HK-2 (cell line): ENCODE measurements at regions not wholly inside any gene's neighbourhood (a gene's known extent, or its start where the extent isn't known, plus 50 kb on each side); places are given as distances from the start of the nearest gene placed in this dataset.
A peak's percentile ranks its signal among the peaks of the same experiment; 100 is the strongest.

ENCODE experiments used
- DNase-seq: peaks from one replicate; pipeline ENCODE4 v3.0.0-alpha.2; 2018; ENCODE audit not compliant: unreplicated experiment

DNA sequence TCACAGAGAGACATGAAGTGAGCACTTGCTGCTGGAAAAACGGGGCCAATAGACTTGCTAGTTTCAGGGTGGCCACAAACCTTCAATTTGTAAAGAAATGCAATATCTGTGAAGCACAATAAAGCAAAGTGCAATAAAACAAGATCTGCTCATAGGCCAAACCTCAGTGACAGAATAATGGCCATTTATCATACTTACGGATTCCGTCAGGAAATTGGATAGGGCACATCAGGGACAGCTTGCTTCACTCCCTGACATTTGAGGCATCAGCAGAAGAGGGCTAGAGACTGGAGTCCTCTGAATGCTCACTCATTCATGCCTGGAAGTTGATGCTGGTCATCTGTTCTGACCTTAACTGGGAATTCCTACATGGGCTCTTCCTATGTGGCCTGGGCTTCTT, 165.5 kb upstream of the OPRM1 start:
- no peak for DNase-seq

- no peak for DNase-seq
These were observed 166.1 kb upstream of the OPRM1 start for GRCh38 chr6:153872946-153873345.

DNA sequence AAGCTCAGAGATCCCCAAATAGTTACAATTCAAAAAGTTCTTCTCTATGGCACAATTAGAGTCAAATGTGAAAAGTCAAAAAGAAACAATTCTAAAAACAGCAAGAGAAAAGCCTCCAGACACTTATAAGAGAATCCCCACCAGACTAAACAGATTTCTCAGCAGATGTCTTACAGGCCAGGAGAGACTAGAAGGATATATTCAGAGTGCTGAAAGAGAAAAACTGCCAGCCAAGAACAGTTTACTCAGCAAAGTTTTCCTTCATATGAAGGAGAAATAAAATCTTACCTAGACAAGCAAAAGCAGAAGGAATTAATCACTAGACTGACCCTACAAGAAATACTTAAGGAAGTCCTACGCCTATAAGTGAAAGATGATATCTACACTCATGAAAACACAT, 176.1 kb upstream of the OPRM1 start:
- no peak for DNase-seq

DNA sequence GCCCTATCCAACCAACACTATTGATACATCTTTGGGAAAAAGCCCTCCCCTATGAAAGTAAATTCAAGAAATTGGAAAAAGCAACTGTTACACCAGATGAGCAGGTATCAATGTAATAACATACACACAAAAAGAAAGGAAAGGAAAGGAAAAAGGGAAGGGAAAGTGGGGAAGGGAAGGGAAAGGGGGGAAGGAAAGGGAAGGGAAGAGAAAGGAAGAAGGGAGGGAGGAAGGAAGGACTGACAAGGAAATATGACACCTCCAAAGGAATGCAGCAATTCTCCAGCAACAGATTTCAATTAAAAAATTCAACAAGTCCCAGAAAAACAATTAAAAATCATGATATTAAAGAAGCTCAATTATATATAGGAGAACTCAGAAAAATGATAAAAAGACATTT, 176.9 kb upstream of the OPRM1 start:
- no peak for DNase-seq

GRCh38 chr6:153858529-153858928, 180.5 kb upstream of the OPRM1 start:
- DNase-seq: no peak

GRCh38 chr6:153856929-153857376, 182.1 kb upstream of the OPRM1 start:
- DNase-seq: no peak

GRCh38 chr6:153852481-153852880, 186.6 kb upstream of the OPRM1 start:
- DNase-seq: no peak

DNA sequence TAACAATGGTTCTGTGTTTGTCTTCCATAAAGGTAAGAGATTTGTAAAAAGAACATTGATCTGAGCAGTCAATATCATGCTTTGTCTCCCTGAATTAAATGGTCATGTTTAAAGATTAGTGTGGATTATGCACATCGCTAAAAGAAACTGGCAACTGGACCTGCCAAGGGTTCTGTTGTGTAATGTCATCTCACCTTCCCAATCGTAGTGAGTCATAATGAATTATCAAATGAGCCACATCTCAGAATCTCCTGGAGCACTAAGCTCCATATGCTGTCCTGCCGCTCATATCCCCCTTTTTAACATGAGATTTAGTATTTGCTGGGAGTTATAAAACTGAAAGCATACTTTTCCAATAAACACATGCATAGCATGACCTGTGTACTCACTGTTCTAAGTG, 187.0 kb upstream of the OPRM1 start:
- no peak for DNase-seq

- DNase-seq: no peak
These were observed 189.8 kb upstream of the OPRM1 start for GRCh38 chr6:153849072-153849779.

DNA sequence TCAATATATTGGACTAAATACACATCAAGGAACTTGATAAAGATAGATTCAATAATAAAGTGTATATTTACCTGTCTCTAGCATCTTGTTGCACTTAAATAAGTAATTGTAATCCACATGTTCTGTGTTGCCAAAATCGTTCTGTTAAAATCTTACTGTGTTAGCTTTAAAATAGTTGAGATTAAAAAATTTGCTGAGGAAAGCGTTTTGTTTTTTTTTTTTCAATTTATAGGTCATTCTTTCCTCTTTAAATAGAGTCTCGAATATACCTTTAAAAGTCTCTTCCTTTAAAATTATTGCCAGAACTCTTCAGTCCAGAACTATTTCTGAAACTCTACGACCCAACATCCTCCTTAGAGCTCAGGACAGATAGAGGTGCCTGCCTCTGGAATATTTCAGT, 195.6 kb upstream of the OPRM1 start:
- DNase-seq: no peak

DNA sequence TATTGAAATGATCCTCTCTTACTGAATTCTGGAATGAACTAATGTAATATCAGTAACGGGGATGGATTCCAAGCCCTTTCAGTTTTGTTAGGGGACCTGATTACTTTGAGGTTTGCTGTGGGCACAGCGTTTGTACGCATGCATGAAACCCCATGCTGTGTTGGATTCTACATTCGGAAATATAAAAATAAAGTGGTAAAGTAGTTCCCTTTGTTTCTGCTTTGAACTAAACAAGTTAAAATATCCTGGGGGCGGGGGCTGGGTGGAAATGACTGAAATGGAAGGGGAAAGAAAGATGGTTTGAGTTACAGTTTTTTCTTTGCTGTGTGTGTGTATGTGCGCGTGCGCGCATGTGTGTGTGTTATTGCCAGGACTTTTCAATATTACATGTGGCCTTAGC, 196.5 kb upstream of the OPRM1 start:
- DNase-seq: no peak

DNA sequence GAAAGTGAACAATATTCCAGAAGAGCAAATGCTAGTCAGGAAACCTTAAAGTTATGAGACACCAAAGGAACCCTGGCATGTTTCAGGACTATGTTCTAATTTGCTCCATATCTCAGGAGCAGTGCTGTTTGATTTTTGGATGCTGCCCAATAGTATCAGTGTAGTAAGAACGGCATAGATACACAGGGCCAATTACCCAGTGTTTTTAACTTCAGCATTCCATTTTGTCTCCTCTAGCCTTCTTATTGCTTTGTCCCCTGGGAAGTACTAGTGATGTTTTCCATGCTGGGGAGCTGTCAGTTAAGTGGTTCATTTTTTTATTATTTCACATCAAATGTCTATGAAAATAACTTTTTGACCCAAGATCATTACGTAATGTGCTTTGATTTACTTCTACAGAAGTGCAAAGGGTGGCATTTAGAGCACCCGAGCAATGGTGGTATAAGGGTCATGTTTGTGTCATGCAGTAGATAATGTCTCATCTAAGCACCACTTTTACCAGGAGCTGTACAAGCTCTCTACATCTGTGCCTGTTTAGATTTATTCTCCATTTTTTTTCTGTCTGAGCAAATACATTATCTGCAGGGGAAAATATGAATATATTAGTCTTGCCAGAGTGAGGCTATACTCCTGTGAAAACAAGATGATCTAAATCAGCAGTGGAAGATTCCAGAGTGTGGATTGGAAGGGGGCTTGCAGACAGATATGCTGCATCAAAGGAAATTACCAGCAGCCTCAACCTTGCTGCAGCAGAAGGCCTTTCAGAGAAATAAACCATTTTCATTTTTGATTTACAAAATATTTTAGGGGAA, 198.8 kb upstream of the OPRM1 start:
- no peak for DNase-seq

DNA sequence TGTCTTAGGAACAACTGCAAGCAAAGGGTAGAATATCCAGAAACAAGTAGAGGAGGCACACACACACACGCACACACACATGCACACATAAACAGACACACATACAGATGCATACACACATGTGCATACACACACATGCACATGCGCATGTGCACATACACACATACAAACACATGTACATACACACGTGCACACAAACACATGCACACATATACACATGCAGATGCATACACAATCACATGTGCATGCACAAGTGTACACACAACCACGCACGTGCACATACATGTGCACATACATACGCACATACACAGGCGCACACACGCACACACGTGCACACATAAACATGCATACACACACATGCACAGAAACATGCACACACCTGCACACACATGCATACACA, 206.5 kb upstream of the OPRM1 start:
- DNase-seq: no peak

DNA sequence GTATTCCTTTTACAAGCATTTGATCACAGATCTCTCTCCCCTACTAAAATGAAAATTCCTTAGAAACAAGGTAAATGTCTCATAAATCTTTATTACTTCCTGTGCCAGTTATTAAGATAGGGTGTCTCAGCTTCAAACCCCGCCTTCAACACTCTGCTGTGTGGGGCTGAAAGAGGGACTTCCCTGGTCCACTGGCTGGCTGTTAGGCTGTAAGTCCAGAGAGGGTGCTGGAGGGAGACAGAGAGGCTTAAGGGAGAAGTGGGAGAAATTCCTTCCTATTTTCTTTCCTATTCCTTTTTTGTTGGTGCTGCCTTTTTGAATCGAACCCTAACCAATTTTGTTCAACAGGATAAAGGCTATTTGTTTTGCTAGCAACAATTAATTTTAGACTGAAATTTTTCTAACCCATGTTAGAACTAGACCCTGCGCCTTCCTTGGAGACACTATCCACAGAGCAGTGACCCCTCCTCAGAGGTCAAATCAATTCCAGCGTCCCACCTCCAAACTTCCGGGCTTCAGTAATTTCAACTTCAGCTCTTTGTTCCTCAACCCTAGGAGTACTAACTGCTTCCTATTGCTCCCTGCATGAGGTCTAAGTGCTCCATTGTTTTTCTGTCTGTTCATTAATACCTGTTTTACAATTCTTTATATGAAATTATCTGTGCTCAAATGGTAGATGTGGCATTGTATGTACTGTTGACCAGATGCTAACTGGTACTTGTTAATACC, 207.5 kb upstream of the OPRM1 start:
- DNase-seq: no peak

- DNase-seq: no peak
These were observed 221.9 kb upstream of the OPRM1 start for GRCh38 chr6:153817173-153817572.

DNA sequence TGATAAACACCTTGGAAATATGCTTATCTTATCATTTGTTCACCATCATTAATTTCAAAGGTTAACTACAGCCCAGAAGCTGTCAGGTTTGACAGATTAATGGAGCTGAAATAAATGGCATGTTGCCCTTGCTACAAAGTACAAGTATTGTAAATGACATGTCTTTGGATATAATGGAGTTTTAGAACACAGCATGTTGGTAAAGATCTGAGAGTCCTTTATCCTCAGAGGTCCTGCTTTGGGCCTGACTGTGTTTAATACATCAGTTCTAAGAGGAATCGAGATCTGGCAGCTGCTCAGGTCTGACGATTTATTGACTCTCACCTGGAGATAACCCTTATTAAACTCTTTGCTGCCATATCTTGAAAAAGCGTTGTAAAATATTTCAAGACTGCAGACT, 222.7 kb upstream of the OPRM1 start:
- DNase-seq: no peak

- no peak for DNase-seq
These were observed 224.9 kb upstream of the OPRM1 start for GRCh38 chr6:153814136-153814535.

DNA sequence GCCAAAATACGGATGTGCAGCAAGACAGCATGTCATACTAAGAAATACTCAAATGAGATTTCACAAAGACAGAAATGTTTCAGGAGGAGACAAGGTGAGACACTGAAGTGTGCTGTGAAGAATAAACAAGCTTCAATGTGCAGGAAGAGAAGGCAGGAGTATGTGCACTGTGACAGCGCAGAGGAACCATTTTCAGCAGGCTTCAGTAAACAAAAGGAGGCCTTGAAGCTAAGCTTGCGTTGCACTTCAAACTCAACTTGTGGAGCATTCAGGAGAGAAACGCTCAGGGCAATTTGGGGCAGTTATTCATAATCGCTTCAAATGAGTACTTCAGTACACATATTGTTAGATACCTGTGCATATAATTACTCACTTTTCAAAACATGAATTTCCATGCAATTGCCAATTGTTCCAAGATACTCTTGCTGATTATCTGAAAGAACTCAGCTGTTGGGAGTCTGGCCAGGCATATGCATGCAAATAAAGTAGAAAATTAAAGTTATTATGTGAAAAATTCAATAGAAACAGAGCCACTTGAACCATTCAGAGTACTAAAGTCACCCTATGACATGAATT, 234.2 kb upstream of the OPRM1 start:
- no peak for DNase-seq

DNA sequence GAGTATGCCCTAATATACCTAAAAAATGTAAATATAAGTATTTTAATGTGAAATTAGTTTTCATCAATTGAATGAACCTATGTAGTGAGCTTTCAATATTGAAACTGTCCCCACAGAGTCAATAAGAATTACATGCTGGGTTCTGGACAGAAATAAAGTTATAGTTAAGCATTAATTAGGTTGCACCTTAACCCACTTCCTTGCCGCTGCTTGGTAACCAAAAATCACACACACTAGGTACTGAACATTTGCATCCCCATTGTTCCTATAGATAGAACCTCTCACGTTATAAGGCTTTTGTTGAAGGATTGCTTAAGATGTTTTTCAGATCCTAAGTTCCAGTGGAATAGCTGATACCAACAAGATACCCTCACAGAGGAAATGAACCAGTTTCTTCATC, 237.1 kb upstream of the OPRM1 start:
- no peak for DNase-seq

DNA sequence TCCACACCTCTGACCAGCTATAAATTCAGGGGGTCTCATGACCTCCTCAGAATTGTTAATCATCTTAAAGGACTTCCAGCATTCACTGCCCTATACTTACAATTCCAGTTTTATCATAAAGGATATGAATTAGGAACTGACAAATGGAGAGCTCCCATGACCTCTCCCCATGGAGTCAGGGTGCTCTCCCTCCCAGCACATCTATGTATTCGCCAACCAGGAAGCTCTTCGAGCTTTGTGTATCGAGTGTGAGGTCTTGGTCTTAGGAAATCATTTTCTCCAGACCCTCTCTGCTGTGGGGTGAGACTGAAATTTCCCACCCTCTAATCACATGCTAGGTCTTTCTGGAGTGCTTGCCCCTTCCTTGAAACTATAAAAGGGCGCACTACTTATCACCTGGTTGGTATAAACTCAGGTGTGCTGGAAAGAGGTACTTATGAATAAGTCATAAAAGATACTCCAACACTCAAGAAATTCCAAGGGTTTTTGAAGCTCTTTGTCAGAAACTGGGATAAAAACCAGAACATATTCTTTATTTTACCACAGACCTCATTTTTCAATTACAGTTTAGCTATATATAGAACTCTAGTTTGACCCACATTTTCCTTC, 238.4 kb upstream of the OPRM1 start:
- DNase-seq: no peak

DNA sequence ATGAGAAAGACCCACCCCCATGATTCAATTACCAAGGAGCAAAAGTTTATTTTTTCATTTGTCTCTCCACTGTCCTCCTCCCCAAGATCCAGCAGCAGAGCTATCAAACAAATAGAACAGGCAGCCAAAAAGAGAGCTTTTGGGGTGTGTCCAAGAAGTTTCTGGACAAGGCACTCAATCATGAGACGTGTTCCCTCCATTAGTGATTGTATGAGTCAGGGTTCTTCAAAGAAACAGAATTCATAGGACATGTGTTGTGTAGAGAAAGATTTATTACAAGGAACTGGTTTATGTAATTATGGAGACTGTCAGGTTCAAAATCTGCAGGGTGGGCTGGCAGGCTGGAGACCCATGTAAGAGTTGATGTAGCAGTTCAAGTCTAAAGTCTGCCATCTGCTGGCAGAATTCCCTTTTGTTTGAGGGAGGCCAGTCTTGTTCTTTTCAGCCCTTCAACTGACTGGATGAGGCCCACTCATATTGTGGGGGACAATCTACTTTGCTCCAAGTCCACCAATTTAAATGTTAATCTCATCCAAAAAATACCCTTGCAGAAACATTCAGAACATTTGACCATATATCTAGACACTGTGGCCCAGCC, 248.1 kb upstream of the OPRM1 start:
- no peak for DNase-seq

DNA sequence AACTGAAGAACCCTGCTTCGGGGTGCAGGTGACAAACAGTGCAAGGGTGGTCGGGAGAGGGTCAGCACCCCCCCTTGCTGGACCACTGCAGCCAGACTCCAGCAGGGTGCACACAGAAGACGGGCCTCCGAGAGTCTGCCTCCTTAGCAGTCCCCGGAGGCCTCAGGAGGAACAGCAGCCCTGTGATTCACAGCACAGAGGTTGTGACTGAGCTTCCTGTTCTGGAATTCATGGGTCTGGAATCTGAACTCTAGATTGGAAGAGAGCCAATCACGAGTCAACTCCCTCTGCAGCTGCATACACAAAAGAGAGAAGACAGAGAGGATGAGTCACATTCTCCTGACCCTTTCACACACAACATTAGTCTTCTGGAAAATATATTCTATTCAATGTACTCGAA, 249.0 kb upstream of the OPRM1 start:
- peak; percentile 32 for DNase-seq
